ENCODE measurements at regions not wholly inside any gene's neighbourhood (a gene's known extent, or its start where the extent isn't known, plus 50 kb on each side); places are given as distances from the start of the nearest gene placed in this dataset.

- Histone ChIP-seq H3K9me3 (no peaks in the 10 kb centered on the region), H3K4me3 (no peak overlapping the region), H3K27ac (no peak overlapping the region), H3K27me3 (no peaks in the 10 kb centered on the region), H3K36me3 (no peaks in the 10 kb centered on the region), H3K4me1 (no peaks in the 10 kb centered on the region)
- no peak for ATAC-seq
- WGBS, 2 donors (ENCODE audit: low coverage in 1 of 2): 92% methylated on average over 3 of the region's 6 CpGs; no CpG with 5 or more reads in 1 of the 2 donors
- TF ChIP-seq POLR2A (IDR thresholded peaks at IDR 0.05) (no peak), CTCF (IDR thresholded peaks at IDR 0.05) (no peak), EP300 (IDR thresholded peaks at IDR 0.05) (no peak), POLR2AphosphoS5 (IDR thresholded peaks at IDR 0.05) (no peak)
Measured at GRCh38 chr17:51540151-51540550, 279.8 kb downstream of the UTP18 start.

- Histone ChIP-seq H3K9me3 (no peaks in the 10 kb centered on the region), H3K27me3 (no peaks in the 10 kb centered on the region), H3K36me3 (no peaks in the 10 kb centered on the region), H3K4me1 (no peaks in the 10 kb centered on the region), H3K27ac (no peak overlapping the region), H3K4me3 (no peak overlapping the region)
- TF ChIP-seq POLR2A (IDR thresholded peaks at IDR 0.05): no peak
- TF ChIP-seq POLR2AphosphoS5 (IDR thresholded peaks at IDR 0.05): no peak
- TF ChIP-seq EP300 (IDR thresholded peaks at IDR 0.05): no peak
- no peak for TF ChIP-seq CTCF (IDR thresholded peaks at IDR 0.05)
- no peak for ATAC-seq
- 80 to 100% methylated on average over 1 to 2 of the region's 3 CpGs for WGBS, 2 donors (ENCODE audit: low coverage in 1 of 2)
Measured at GRCh38 chr17:51541215-51541614, 280.9 kb downstream of the UTP18 start.

GRCh38 chr17:51546114-51546513, 285.8 kb downstream of the UTP18 start:
- Histone ChIP-seq H3K4me1 (no peaks in the 10 kb centered on the region), H3K27me3 (no peaks in the 10 kb centered on the region), H3K9me3 (no peaks in the 10 kb centered on the region), H3K36me3 (no peaks in the 10 kb centered on the region), H3K27ac (no peak overlapping the region), H3K4me3 (no peak overlapping the region)
- ATAC-seq: no peak
- 63 to 80% methylated on average over 2 of the region's 2 CpGs for WGBS, 2 donors (ENCODE audit: low coverage in 1 of 2)
- TF ChIP-seq POLR2A (IDR thresholded peaks at IDR 0.05): no peak
- no peak for TF ChIP-seq POLR2AphosphoS5 (IDR thresholded peaks at IDR 0.05)
- TF ChIP-seq CTCF (IDR thresholded peaks at IDR 0.05): no peak
- no peak for TF ChIP-seq EP300 (IDR thresholded peaks at IDR 0.05)

- H3K36me3 ChIP-seq: no peaks in the 10 kb centered on the region
Measured at GRCh38 chr17:51548125-51548524, 287.8 kb downstream of the UTP18 start.

More at GRCh38 chr17:51548125-51548524, 287.8 kb downstream of the UTP18 start:
- Histone ChIP-seq H3K9me3 (no peaks in the 10 kb centered on the region), H3K4me3 (no peak overlapping the region), H3K27ac (no peak overlapping the region), H3K27me3 (no peaks in the 10 kb centered on the region), H3K4me1 (no peaks in the 10 kb centered on the region)
- WGBS, 2 donors (ENCODE audit: low coverage in 1 of 2): 56 to 77% methylated on average over 4 of the region's 4 CpGs
- ATAC-seq: no peak
- TF ChIP-seq POLR2AphosphoS5 (IDR thresholded peaks at IDR 0.05) (no peak), EP300 (IDR thresholded peaks at IDR 0.05) (no peak), POLR2A (IDR thresholded peaks at IDR 0.05) (no peak), CTCF (IDR thresholded peaks at IDR 0.05) (no peak)
